ENCODE measurements at regions not wholly inside any gene's neighbourhood (a gene's known extent, or its start where the extent isn't known, plus 50 kb on each side); places are given as distances from the start of the nearest gene placed in this dataset.
"Not testable (repeated sequence)": the region's sequence is repeated elsewhere in the genome, so short reads cannot be mapped to it uniquely, and the experiment has no call there.

DNA sequence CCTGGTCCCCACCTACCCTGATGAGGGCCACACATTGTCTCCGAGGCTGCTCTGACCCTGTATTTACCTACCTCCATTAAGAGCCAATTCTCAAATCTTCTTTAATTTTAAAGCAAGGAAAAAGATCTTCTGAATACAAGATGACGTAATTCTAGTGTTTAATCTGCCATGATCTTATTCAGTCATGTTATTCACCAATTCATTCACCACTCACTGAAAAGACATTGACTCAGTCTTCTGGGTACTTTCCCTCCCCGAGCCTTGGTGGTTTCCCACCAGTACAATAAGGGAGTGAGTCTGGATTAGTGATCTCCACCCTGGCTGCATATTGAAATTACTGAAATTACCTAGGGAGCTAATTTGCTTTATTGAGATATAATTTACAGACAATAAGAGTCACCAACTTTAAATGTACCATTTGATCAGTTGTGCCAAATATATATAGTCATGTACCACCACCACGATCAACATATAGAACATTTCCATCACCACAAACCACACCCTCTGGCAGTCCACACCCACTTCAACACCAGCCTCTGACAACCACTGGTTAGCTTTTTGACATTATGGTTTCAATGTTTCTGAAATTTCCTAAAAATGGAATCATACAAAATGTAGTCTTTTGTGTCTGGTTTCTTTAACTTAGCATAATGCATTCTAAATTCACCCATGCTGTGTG, 117.5 kb upstream of the UNC5B start:
- no peak overlapping the region for H3K4me3 ChIP-seq (ENCODE audit: low read depth, low read length)
- TF ChIP-seq, protein P1, sequence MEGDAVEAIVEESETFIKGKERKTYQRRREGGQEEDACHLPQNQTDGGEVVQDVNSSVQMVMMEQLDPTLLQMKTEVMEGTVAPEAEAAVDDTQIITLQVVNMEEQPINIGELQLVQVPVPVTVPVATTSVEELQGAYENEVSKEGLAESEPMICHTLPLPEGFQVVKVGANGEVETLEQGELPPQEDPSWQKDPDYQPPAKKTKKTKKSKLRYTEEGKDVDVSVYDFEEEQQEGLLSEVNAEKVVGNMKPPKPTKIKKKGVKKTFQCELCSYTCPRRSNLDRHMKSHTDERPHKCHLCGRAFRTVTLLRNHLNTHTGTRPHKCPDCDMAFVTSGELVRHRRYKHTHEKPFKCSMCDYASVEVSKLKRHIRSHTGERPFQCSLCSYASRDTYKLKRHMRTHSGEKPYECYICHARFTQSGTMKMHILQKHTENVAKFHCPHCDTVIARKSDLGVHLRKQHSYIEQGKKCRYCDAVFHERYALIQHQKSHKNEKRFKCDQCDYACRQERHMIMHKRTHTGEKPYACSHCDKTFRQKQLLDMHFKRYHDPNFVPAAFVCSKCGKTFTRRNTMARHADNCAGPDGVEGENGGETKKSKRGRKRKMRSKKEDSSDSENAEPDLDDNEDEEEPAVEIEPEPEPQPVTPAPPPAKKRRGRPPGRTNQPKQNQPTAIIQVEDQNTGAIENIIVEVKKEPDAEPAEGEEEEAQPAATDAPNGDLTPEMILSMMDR (IDR thresholded peaks at IDR 0.05; ENCODE audit: insufficient read depth, low read depth, low read length) = no peak
- no peak for DNase-seq (ENCODE audit: low read depth)

- TF ChIP-seq, protein P1 (IDR thresholded peaks at IDR 0.05; ENCODE audit: insufficient read depth, low read depth, low read length) = no peak
- no peak for DNase-seq (ENCODE audit: low read depth)
- no peak overlapping the region for H3K4me3 ChIP-seq (ENCODE audit: low read depth, low read length)
These were observed 112.5 kb upstream of the UNC5B start for GRCh38 chr10:71099731-71100361.

DNA sequence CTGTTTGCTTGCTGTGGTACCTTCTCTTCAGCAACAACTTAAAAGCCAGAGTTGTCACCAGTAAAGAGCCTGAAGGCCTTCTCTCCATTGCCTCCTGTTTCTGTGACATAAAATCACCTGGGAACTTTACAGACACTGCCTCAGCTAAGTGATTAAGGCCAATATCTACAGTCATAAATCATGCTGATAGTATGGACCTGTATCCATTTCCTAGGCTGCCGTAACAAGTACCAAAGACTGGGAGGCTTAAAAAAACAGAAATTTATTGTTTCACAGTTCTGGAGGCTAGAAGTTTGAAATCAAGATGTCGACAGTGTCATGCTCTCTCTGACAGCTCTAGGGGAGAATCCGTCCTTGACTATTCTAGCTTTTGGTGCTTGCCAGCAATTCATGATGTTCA, 108.4 kb upstream of the UNC5B start:
- TF ChIP-seq, protein P1 (IDR thresholded peaks at IDR 0.05; ENCODE audit: insufficient read depth, low read depth, low read length) = no peak
- no peak for DNase-seq (ENCODE audit: low read depth)
- H3K4me3 ChIP-seq (ENCODE audit: low read depth, low read length) = no peak overlapping the region

GRCh38 chr10:71106151-71106550, 106.2 kb upstream of the UNC5B start:
- not testable (repeated sequence) for DNase-seq (ENCODE audit: low read depth); H3K4me3 ChIP-seq (ENCODE audit: low read depth, low read length)

DNA sequence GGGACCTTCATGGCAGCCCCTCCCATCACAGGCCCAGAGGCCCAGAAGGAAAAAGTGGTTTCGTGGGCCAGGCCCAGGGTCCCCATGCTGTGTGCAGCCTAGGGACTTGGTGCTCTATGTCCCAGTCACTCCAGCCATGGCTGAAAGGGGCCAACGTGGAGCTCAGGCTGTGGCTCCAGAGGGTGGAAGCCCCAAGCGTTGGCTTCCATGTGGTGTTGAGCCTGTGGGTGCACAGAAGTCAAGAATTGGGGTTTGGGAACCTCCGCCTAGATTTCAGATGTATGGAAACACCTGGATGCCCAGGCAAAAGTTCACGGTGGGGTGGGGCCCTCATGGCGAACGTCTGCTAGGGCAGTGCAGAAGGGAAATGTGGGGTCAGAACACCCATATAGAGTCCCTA, 105.3 kb upstream of the UNC5B start:
- not testable (repeated sequence) for DNase-seq (ENCODE audit: low read depth); H3K4me3 ChIP-seq (ENCODE audit: low read depth, low read length)

DNA sequence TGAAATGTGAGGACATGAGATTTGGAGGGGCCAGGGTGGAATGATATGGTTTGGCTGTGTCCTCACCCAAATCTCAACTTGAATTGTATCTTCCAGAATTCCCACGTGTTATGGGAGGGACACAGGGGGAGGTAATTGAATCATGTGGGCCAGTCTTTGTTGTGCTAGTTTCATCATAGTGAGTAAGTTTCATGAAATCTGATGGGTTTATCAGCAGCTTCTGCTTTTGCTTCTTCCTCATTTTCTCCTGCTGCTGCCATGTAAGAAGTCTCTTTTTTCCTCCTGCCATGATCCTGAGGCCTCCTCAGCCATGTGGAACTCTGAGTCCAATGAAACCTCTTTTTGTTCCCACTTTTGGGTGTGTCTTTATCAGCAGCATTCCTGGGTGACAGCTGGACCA, 104.3 kb upstream of the UNC5B start:
- not testable (repeated sequence) for H3K4me3 ChIP-seq (ENCODE audit: low read depth, low read length); DNase-seq (ENCODE audit: low read depth)

GRCh38 chr10:71112138-71112785, 100.1 kb upstream of the UNC5B start:
- DNase-seq (ENCODE audit: low read depth) = no peak
- TF ChIP-seq, protein P1 (IDR thresholded peaks at IDR 0.05; ENCODE audit: insufficient read depth, low read depth, low read length) = no peak
- H3K4me3 ChIP-seq (ENCODE audit: low read depth, low read length) = no peak overlapping the region

DNA sequence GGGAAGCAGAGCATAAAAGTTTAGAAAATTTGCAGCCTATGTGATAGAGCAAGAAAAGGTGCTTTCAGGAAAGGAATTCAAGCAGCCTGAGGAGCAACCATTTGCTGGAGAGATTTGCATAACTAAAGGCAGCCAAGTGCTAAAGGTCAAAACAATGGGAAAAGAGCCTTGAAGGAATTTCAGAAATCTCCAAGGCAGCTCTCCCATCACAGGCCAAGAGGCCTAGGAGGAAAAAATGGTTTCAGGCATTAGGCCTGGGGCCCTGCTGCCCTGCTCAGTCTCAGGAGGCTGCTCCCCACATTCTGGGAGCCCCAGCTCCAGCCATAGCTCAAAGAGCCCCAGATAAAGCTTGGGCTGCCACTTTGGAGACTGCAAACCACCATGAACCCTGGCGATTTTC, 95.9 kb upstream of the UNC5B start:
- DNase-seq (ENCODE audit: low read depth) = no peak
- TF ChIP-seq, protein P1 (IDR thresholded peaks at IDR 0.05; ENCODE audit: insufficient read depth, low read depth, low read length) = no peak
- no peak overlapping the region for H3K4me3 ChIP-seq (ENCODE audit: low read depth, low read length)

DNA sequence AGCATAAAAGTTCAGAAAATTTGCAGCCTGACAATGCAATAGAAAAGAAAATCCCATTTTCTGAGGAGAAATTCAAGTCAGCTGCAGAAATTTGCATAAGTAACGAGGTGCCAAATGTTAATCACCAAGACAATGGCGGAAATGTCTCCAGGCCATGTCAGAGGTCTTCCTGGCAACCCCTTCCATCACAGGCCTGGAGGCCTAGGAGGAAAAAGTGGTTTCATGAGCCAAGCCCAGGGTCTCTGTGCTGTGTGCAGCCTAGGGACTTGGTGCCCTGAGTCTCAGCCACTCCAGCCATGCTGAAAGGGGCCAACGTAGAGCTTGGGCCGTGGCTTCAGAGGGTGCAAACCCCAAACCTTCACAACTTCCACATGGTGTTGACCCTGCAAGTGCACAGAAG, 94.8 kb upstream of the UNC5B start:
- DNase-seq (ENCODE audit: low read depth); H3K4me3 ChIP-seq (ENCODE audit: low read depth, low read length): not testable (repeated sequence)

Measured in fibroblast of villous mesenchyme (primary cell).